RWPE2 (cell line): ENCODE measurements at regions not wholly inside any gene's neighbourhood (a gene's known extent, or its start where the extent isn't known, plus 50 kb on each side); places are given as distances from the start of the nearest gene placed in this dataset.
"Not testable (repeated sequence)": the region's sequence is repeated elsewhere in the genome, so short reads cannot be mapped to it uniquely, and the experiment has no call there.

ENCODE experiments used
- ATAC-seq: fragments of 200-7000 bp; cut with Tn5 transposase; 3 replicates; pipeline ENCODE4 v1.9.1; 2021; ENCODE audit warnings: low read depth
- DNase-seq: peaks from one replicate; pipeline ENCODE4 v3.0.0-alpha.2; 2020; ENCODE audit warnings: low spot score
- H3K27ac ChIP-seq: fragments of 450-650 bp; 2 replicates; pipeline ENCODE4 v1.5.1; 2017; ENCODE audit warnings: mild to moderate bottlenecking; ENCODE audit not compliant: poor library complexity, severe bottlenecking
- H3K27me3 ChIP-seq: fragments of 250-450 bp; sonication (Bioruptor Pico); 2 replicates; pipeline ENCODE4 v1.5.1; 2021; ENCODE audit warnings: mild to moderate bottlenecking, moderate library complexity; ENCODE audit not compliant: insufficient read depth, poor library complexity, severe bottlenecking
- H3K36me3 ChIP-seq: fragments of 250-450 bp; sonication (Bioruptor Pico); 2 replicates; pipeline ENCODE4 v1.5.1; 2020; ENCODE audit warnings: low read depth, mild to moderate bottlenecking, moderate library complexity
- H3K4me1 ChIP-seq: fragments of 250-450 bp; sonication (Bioruptor Pico); 2 replicates; pipeline ENCODE4 v1.5.1; 2021; ENCODE audit warnings: mild to moderate bottlenecking, moderate library complexity; ENCODE audit not compliant: insufficient read depth, poor library complexity, severe bottlenecking
- H3K4me3 ChIP-seq: fragments of 250-450 bp; sonication (Bioruptor Pico); 2 replicates; pipeline ENCODE4 v1.5.1; 2021; ENCODE audit warnings: mild to moderate bottlenecking, moderate library complexity; ENCODE audit not compliant: severe bottlenecking
- H3K9me3 ChIP-seq: fragments of 250-450 bp; sonication (Bioruptor Pico); 2 replicates; pipeline ENCODE4 v1.5.1; 2021; ENCODE audit warnings: mild to moderate bottlenecking, moderate library complexity; ENCODE audit not compliant: severe bottlenecking
- TF ChIP-seq, protein P1 (sequence below): fragments of 450-650 bp; IDR thresholded peaks from one replicate; pipeline ENCODE4 v1.5.1; 2017; ENCODE audit warnings: mild to moderate bottlenecking, moderate library complexity; ENCODE audit not compliant: poor library complexity, severe bottlenecking

DNA sequence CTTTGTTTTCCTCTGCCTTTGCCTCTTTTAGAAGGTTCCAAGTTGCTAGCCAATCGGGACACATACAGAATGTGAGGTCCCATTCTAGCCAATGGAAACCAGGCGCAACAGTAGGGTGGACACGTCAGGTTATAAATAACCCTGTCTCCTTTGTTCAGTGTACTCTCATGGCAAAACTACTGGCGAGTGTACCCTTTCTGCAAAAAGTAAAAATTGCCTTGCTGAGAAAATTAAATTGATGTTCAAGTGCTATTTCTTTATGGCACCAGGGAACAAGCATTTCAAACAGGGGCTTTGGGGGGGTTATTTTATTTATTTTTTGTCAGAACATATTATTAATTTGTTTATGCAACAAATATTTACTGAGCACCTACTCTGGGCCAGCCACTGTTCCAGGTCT lies 123.6 kb upstream of the SRSF6 start:
- TF ChIP-seq, protein P1, sequence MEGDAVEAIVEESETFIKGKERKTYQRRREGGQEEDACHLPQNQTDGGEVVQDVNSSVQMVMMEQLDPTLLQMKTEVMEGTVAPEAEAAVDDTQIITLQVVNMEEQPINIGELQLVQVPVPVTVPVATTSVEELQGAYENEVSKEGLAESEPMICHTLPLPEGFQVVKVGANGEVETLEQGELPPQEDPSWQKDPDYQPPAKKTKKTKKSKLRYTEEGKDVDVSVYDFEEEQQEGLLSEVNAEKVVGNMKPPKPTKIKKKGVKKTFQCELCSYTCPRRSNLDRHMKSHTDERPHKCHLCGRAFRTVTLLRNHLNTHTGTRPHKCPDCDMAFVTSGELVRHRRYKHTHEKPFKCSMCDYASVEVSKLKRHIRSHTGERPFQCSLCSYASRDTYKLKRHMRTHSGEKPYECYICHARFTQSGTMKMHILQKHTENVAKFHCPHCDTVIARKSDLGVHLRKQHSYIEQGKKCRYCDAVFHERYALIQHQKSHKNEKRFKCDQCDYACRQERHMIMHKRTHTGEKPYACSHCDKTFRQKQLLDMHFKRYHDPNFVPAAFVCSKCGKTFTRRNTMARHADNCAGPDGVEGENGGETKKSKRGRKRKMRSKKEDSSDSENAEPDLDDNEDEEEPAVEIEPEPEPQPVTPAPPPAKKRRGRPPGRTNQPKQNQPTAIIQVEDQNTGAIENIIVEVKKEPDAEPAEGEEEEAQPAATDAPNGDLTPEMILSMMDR = no peak
- DNase-seq = no peak
- no peaks in the 10 kb centered on the region for H3K27me3 ChIP-seq

DNA sequence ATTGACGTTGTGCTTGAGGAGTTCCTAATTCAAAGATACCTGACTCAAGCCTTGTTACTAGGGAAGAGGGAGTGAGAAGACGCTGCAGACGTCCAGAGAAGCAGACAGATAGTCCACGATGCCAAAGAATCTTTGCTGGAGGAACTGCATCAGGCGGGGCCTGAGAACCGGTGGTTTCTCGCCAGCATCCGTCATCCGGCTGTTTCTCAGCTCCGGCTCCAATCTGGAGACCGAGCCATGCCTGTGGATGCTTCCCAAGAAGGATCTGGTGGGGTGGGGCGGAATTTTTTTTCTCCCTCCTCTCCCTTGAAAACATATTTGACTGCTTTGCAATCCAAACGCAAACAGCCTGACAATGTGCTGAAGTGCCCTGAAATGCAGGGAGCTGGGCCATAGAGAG lies 125.8 kb upstream of the SRSF6 start:
- Histone ChIP-seq H3K36me3 (no peaks in the 10 kb centered on the region), H3K4me1 (no peaks in the 10 kb centered on the region), H3K27me3 (no peaks in the 10 kb centered on the region), H3K9me3 (peaks cover 18% of the 10 kb centered on the region), H3K27ac (no peak overlapping the region), H3K4me3 (no peak overlapping the region)
- DNase-seq = no peak
- TF ChIP-seq, protein P1 = no peak
- ATAC-seq = no peak

More for the DNA sequence above, 123.6 kb upstream of the SRSF6 start:
- no peak overlapping the region for H3K4me3 ChIP-seq
- H3K9me3 ChIP-seq = peaks cover 18% of the 10 kb centered on the region
- H3K36me3 ChIP-seq = no peaks in the 10 kb centered on the region
- H3K27ac ChIP-seq = no peak overlapping the region
- H3K4me1 ChIP-seq = no peaks in the 10 kb centered on the region
- no peak for ATAC-seq

- H3K4me1 ChIP-seq = no peaks in the 10 kb centered on the region
- no peak for DNase-seq
- H3K4me3 ChIP-seq = no peak overlapping the region
- ATAC-seq = no peak
- H3K9me3 ChIP-seq = peaks cover 5% of the 10 kb centered on the region
- peaks cover 4% of the 10 kb centered on the region for H3K27me3 ChIP-seq
- TF ChIP-seq, protein P1 = no peak
- no peaks in the 10 kb centered on the region for H3K36me3 ChIP-seq
- no peak overlapping the region for H3K27ac ChIP-seq
Measured at GRCh38 chr20:43328697-43329096, 129.0 kb upstream of the SRSF6 start.

- H3K4me3 ChIP-seq, H3K4me1 ChIP-seq, H3K36me3 ChIP-seq, ATAC-seq, H3K9me3 ChIP-seq, H3K27me3 ChIP-seq, DNase-seq, H3K27ac ChIP-seq: not testable (repeated sequence)
Measured at GRCh38 chr20:43327234-43327633, 130.5 kb upstream of the SRSF6 start.

DNA sequence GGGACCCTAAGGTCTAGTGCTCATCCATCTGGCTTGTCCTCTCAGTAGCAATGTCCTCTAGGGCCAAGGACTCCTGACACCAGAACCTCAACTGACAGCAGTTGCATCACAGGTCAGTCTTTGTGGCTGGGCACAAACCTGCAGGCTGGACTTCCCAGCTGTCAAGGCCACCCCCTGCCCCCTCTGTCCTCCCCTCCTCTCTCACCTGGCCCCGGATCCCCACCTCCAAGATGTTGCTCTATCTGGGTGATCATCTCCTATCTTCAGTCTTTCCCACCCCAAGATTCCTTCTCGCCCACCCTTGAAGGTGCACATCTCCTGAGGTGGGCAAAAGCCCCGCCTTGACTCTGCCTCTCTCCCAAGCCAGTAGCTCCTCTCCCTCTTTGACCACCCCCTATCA lies 131.8 kb upstream of the SRSF6 start:
- peaks cover 20% of the 10 kb centered on the region for H3K27me3 ChIP-seq
- ATAC-seq = no peak
- no peaks in the 10 kb centered on the region for H3K4me1 ChIP-seq
- H3K9me3 ChIP-seq = no peaks in the 10 kb centered on the region
- DNase-seq = no peak
- no peak overlapping the region for H3K4me3 ChIP-seq
- H3K27ac ChIP-seq = no peak overlapping the region
- no peaks in the 10 kb centered on the region for H3K36me3 ChIP-seq
- TF ChIP-seq, protein P1 = no peak
